GM13977 (cell line): ENCODE measurements at regions not wholly inside any gene's neighbourhood (a gene's known extent, or its start where the extent isn't known, plus 50 kb on each side); places are given as distances from the start of the nearest gene placed in this dataset.

Experiments used
- DNase-seq: peaks from one replicate; pipeline ENCODE4 v3.0.0; 2012; ENCODE audit warnings: low spot score
- CTCF ChIP-seq: IDR thresholded peaks from 2 replicates; pipeline ENCODE4 v1.5.1; 2012; ENCODE audit warnings: mild to moderate bottlenecking, control low read depth; ENCODE audit not compliant: insufficient read depth; ENCODE audit errors: extremely low read depth, missing control alignments
- in situ Hi-C: fragments of 300-500 bp; cut with MboI; formaldehyde crosslinking; loops from one replicate; pipeline ENCODE4 v1.12.0; 2022; ENCODE audit warnings: low sequenced_read_pairs, low pct_unique_long_range_greater_than_20kb, mixed read lengths, inconsistent platforms; ENCODE audit not compliant: unreplicated experiment

DNA sequence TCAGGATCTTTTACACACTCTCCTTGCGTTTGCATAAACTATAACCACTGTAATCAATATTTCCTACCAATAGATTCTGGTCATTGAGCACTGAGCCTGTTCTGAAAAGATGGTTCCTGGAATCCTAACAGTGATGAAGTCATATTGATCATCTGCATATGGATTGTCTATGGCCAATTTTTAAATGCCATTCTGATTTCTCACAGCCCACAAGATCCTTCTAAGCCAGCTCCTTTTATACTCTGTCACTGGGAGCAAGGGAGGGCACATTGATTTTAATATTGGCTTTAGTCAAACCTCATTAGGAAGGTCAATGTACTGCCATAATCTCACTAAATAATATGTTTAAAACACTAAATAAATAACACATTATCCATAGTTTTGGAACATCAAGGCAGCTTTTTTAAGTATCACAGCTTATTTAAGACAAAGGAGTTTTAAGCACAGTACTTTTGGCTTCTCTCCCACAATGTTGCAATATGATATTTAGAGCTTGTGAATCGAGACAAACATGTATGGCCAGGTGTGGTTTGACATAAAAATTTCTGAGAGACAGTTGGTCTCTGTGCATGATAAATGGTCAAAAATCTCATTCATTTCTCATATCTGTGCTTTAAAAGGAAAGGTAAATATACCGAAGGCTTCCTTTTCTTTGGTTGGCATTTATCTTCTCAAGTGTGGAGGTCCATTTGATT is 267.3 kb downstream of the MTX2 start:
- no peak for DNase-seq
- no peak for TF ChIP-seq CTCF
- in situ Hi-C loops = no loop called here

DNA sequence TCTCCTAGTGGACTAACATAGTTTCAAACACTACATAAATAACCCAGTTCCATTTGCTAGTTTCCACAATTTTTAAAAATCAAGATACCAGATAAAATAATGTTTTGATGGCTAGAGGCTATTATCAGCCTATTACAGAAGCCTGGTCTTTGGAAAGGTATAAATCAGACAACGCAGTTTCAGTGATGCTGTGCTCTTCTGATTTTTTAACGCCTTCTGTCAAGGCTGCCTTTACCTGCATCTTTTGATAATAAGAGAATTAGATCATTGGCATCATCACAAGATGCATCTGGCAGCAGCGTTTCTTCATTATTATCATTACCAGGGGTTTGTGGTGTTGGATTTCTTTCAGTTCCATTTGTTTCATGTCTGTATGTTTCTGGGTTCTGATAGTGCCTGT is 268.7 kb downstream of the MTX2 start:
- no peak for DNase-seq
- no peak for TF ChIP-seq CTCF
- in situ Hi-C loops = no loop called here

DNA sequence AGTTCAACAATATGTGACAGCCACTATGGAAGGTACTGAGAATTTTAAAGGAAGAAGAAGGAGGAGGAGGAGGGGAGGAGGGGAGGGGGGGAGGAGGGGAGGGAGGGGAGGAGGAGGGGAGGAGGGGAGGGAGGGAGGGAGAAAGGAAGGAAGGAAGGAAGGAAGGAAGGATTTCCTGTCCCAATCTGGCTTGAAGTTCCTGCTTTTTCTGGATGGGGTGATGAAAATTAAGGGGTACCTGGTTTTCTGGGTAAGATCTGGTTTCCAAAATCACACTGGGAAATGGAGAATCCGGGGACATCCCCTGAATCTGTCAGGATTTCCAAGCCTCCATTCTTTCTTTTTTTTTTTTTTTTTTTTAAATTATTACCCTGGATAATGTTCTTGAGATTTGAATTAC is 271.8 kb downstream of the MTX2 start:
- in situ Hi-C loops = no loop called here
- TF ChIP-seq CTCF = no peak
- DNase-seq = no peak

DNA sequence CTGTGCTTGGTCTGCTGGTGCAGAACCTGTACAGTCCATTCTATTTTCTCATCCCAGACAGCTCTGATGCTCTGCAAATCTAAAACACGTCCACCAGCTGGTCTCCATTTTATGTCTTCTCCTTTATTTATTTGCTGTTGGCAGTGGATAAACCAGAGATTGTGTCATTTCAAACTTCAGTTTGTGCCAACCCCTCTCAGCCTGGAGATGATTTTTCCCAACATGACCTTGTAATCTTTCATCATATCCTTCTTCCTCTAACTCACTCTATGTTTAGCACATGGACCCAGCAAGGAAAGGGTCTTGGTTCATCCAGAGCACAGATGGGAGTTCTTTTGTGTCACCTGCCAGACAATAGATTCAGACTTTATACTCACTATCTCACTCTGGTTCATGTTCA is 273.2 kb downstream of the MTX2 start:
- in situ Hi-C loops = no loop called here
- TF ChIP-seq CTCF = no peak
- no peak for DNase-seq

GRCh38 chr2:176544557-176544956 is 275.3 kb downstream of the MTX2 start:
- in situ Hi-C loops = no loop called here
- no peak for DNase-seq
- TF ChIP-seq CTCF = no peak

DNA sequence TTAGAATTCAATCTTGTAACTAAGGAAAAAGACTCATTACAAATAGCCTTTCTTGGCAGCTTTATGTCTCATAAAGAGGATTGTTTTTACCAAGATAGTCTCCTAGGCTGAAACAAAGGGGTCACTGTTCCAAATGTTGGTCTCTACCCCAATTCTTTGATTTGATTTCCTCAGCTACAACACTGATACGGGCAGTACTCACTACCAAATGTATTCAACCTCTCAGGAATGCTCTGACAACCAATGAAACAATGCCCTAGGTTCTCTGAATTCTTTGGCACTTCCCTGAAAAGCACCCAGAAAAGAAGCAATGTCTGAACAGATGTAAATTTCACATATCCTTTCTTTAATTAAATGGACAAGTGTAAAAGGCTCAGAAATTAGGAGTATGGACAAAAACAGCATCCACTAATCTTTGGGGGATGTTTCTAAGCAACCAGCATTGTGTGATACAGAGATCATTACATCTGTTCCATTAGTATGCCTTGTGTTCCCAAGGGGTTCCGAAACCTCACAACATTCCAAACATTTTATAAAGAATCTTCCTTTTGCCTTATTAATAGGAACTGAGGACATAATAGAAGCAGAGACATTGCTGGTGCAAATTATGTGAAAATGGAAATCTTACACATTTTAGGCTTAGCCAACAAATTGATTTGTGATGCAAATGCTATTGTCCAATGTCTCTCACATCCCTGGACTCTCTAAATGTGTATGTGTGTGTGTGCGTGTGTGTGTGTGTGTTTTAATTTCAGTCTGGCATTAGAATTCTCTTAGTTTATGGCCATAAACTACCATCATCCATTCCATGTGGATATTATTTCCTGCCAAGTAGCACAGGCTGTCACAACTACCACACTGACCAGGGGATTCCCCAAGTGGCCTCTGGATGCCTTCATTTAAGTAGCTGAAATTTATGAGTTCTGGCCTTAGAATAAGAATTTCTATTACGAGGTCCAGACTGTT is 276.0 kb downstream of the MTX2 start:
- TF ChIP-seq CTCF = no peak
- in situ Hi-C loops = no loop called here
- DNase-seq = no peak
